ENCODE measurements at regions not wholly inside any gene's neighbourhood (a gene's known extent, or its start where the extent isn't known, plus 50 kb on each side); places are given as distances from the start of the nearest gene placed in this dataset.
"Not testable (repeated sequence)": the region's sequence is repeated elsewhere in the genome, so short reads cannot be mapped to it uniquely, and the experiment has no call there.

- DNase-seq (ENCODE audit: low read depth): no peak
These were observed 106.4 kb downstream of the BRD1 start for GRCh38 chr22:49721211-49721763.

DNA sequence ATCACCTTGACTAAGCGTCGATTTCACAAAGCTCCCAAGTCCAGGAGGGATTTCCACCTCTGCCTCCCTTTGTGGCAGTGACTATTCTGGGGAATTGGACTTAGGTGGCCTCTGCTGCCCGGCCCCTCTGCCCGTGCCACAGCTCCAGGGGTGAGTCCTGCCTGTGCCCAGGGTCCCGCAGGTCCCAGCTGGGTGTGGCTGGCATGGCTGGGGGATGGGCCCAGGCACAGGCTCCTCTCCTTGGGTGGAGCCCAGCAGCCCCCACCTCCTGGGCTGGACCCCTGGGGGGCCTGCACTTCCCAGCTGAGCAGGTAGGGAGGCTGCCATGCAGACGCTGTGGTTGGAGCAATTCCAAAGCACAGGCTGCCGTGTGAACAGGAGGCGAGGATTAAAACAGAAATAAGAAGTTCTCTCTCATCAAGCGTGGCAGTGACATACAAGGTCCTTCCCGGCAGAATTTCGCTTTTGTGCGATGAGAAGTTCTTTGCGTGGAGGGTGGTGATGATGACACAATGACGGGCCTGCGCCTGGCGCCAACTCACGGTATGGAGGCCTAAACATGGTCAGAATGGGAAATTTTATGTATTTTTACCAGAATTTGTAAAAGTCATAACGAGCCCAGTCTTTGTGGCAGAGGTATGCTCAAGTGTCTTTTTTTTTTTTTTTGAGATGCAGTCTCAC is 107.3 kb downstream of the BRD1 start:
- no peak for DNase-seq (ENCODE audit: low read depth)

- no peak for DNase-seq (ENCODE audit: low read depth)
These were observed 108.6 kb downstream of the BRD1 start for GRCh38 chr22:49719046-49719445.

DNA sequence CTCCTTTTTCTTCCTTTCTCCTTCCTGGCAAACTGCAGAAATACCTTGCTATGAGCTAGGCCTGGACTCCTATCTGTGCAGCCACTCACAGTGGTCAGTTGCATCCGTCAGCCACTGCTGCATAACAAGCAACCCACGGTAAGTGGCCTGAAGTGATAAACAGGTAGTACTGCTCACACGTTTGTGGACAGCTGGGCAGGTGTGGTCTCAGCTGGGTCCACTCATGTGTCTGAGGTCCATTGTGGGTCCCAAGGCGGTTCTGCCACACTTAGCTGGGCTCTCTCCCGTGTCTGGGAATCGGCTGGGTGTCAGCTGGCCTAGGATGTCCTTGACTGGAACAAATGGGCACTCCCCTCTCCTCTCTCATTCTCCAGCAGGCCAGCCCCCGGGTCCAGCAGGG is 109.3 kb downstream of the BRD1 start:
- DNase-seq (ENCODE audit: low read depth): no peak

DNA sequence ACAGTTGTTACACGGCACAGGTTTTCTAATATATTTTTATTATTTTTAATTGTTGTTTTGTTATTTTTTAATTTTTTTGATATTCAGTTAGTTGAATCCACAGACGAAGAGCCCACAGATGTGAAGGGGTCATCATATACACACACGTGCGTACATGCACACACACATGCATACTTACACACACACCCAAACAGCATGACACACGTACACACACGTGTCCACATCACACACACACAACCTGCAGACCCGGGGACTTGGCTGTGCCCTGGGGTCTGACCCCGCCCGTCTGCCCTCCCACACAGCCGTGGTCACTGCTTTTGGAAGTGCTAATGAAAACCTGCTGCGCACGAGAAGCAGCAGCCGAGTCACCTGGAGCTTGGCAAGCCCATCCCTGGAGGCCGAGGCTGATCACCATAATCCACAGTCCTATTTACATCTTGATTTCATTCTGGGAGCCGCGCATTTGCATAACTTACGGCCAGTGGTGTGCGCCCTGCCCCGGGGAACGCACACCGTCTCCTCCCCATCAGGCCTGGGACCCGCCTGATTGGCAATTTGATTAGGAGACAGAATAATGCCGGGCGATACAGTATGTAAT is 110.3 kb downstream of the BRD1 start:
- no peak for DNase-seq (ENCODE audit: low read depth)

- DNase-seq (ENCODE audit: low read depth): no peak
These were observed 111.2 kb downstream of the BRD1 start for GRCh38 chr22:49716441-49716840.

GRCh38 chr22:49715450-49715849 is 112.2 kb downstream of the BRD1 start:
- DNase-seq (ENCODE audit: low read depth): no peak

- no peak for DNase-seq (ENCODE audit: low read depth)
These were observed 114.7 kb downstream of the BRD1 start for GRCh38 chr22:49713003-49713402.

DNA sequence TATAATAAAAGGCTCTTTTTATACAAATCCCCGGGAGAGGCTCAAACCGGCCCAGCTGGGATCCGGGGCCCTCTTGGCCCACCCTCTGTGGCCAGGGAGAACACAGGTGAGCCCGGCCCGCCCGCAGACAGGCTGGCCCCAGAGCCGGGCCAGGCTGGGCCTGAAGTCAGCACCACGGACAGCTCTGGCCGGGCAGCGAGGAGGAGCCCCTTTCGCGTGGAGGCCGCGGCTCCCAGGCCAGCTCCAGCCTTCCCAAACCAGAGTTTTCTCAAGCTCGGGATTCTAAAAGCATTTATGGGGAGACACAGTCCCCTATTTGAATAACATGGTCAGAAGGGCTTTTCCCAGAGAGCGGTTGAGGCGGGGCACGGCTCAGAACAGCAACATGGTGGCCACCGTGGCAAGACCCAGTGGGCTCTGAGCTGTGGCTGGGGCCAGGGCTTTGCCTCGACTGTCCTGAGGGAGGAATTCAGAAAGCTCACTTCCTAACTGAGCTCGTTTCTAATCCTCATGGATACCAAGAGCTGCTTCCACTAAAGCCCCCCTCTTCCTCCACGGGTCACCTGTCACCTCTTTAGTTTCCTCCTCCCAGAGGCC is 115.4 kb downstream of the BRD1 start:
- no peak for DNase-seq (ENCODE audit: low read depth)

- no peak for DNase-seq (ENCODE audit: low read depth)
These were observed 116.9 kb downstream of the BRD1 start for GRCh38 chr22:49710746-49711145.

DNA sequence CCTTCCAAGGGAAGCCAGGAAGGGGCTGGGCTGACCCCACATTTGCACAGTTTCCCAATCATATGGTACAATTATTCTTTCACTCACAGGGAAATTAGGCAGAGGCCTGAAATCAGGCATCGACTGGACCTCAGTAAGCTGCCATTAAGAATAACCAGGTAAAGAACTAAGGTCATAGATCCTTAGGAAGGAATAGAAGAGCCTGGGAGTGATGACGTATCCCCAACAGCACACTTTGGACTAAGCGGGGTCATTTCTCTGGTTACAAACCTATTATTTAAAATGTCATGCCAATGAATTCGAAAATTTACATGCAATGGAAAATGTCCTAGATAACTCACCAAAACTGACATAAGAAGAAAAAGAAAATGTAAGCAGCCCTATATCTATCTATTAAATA is 118.2 kb downstream of the BRD1 start:
- DNase-seq (ENCODE audit: low read depth): no peak

GRCh38 chr22:49705972-49706352 is 121.7 kb downstream of the BRD1 start:
- DNase-seq (ENCODE audit: low read depth): no peak

GRCh38 chr22:49705216-49705971 is 122.3 kb downstream of the BRD1 start:
- no peak for DNase-seq (ENCODE audit: low read depth)

GRCh38 chr22:49704345-49705215 is 123.1 kb downstream of the BRD1 start:
- DNase-seq (ENCODE audit: low read depth): no peak

- DNase-seq (ENCODE audit: low read depth): no peak
These were observed 123.7 kb downstream of the BRD1 start for GRCh38 chr22:49703990-49704344.

GRCh38 chr22:49703505-49703904 is 124.2 kb downstream of the BRD1 start:
- DNase-seq (ENCODE audit: low read depth): no peak

DNA sequence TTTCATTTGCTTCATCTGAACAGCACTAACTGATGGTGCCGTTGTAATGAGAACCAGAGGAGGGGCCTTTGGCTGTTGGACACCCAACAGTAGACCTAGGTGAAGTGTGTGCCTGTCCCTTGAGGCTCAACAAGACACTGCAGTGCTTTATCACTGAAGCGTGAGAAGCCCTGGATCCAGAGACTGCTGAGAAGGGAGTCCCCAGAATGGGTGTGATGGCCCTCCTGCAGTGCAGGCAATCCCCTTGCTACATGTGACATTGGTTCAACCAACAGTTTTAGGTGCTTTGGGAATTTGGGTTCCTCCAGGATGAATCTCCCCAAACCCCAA is 125.6 kb downstream of the BRD1 start:
- no peak for DNase-seq (ENCODE audit: low read depth)

DNA sequence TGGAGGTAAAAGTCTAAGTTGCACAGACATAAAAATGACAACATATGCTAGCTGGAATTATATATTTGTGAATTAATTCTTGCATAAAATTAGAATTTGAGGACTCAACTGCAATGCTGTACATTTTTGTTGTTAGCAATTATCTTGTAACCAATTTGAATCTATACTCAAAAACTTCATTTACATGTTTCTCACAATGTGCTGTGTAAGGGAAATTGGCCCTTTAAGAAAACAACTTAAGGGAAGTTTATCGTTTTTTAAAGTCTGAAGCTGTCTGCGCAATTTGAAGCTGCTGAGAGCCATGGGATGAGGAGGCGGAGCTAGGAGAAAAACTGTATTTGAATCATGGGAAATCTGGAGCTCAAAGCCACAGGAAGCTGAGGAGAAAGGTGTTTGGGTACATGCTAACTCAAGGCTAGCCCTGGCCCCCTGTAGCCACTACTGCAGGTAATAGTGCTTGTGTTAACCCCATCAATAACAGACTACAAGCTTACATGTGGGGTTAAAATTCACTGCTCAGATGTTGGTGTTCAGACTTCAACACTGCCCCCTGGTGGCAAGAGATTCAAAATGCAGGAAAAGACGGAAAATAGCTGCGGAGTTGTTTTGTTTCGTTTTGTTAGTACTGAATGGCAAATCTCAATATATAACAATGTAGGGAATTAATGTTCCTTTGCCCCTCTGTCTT is 126.1 kb downstream of the BRD1 start:
- no peak for DNase-seq (ENCODE audit: low read depth)

DNA sequence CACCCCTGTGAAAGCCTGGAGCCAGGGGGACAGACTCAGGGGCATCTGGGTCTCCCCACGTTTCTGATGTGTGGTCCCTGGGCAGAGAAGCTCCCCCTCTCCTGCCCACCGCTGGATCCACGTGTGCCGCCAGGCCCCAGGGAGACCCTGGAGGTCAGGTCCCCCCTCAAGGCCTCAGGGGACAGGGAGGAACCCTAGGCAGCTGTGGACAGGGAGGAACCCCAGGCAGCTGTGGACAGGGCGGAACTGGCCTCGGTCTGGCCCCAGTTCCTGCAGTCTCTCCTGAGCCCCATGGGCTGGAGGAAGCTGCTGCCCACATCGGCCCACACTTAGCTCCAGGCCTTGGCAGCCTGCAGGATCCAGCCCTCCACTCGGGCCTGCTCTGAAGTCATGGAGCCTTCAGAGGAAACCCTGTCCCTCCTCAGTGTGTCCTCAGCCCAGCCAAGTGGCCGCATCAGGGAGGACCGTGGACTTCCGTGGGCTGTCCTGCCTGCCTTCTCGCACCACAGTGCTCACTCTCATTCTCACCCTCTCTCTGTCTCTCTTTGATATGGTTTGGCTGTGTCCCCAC is 127.7 kb downstream of the BRD1 start:
- no peak for DNase-seq (ENCODE audit: low read depth)

DNA sequence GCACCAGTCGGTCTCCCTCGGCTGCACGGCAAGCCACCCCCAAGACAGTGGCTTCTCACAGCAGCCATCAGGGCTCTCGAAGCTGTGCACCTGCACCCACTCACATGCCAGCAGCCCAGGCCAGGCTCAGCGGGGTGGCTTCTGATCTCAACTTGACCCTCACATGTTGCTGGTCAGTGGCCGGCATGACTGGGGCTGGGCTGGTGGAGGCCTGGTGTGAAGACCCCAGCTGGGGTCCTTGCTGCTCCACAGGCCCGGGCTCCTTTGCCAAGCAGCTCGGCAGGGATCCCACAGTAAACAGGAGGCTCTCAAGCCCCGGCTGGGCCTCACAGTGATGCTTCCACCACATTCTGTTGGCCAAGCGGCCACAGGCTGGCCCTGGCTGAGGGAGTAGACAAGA is 128.2 kb downstream of the BRD1 start:
- DNase-seq (ENCODE audit: low read depth): no peak

DNA sequence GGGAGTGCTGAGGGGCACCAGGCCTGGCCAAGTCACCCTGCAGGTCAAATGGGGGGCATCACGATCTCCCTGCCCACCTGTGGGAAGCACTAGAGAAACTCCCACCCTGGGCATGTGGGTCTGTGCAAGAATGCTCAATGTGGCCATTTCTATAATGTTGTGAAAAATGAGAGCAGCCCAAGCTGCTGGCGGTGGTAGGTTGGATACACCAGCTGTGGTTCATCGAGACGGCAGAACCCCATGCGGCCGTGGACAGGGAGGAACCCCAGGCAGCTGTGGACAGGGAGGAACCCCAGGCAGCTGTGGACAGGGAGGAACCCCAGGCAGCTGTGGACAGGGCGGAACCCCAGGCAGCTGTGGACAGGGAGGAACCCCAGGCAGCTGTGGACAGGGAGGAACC is 129.1 kb downstream of the BRD1 start:
- not testable (repeated sequence) for DNase-seq (ENCODE audit: low read depth)

Data from non-pigmented ciliary epithelial cell (primary cell).